ENCODE measurements at regions not wholly inside any gene's neighbourhood (a gene's known extent, or its start where the extent isn't known, plus 50 kb on each side); places are given as distances from the start of the nearest gene placed in this dataset.

GRCh38 chr6:50437901-50438300 lies 275.4 kb upstream of the TFAP2D start:
- H3K79me2 ChIP-seq (ENCODE audit: insufficient read depth) = no peaks in the 10 kb centered on the region
- no peak overlapping the region for H3K4me3 ChIP-seq (ENCODE audit: low read depth in 2 of 2, low read length in 1 of 2)
- H4K20me1 ChIP-seq (ENCODE audit: insufficient read depth) = no peaks in the 10 kb centered on the region
- no peaks in the 10 kb centered on the region for H3K9me2 ChIP-seq
- no peaks in the 10 kb centered on the region for H3K9me3 ChIP-seq
- no peaks in the 10 kb centered on the region for H3K27me3 ChIP-seq (ENCODE audit: insufficient read depth)
- CTCF ChIA-PET = no interaction called here
- no peak overlapping the region for H2AFZ ChIP-seq (ENCODE audit: low read depth)
- no peaks in the 10 kb centered on the region for H3K4me1 ChIP-seq (ENCODE audit: control insufficient read depth in 1 of 2, insufficient read depth in 2 of 2, low read depth in 1 of 2, low read length in 1 of 2)
- H3K27ac ChIP-seq (ENCODE audit: low read depth in 2 of 2, low read length in 1 of 2) = no peak overlapping the region
- H3F3A ChIP-seq (replicated peaks; ENCODE audit: insufficient read depth) = no peaks in the 10 kb centered on the region
- TF ChIP-seq FOXJ3 (CRISPR knock-in tag; IDR thresholded peaks at IDR 0.05) (no peak), POLR2AphosphoS5 (IDR thresholded peaks at IDR 0.05; ENCODE audit: low read depth, low read length) (no peak), MAX (IDR thresholded peaks at IDR 0.05; ENCODE audit: low read depth) (no peak), FOSL2 (IDR thresholded peaks at IDR 0.05; ENCODE audit: borderline replicate concordance, low read depth) (no peak), FOXM1 (IDR thresholded peaks at IDR 0.05; ENCODE audit: low read depth) (no peak), GATA2 (CRISPR knock-in tag; IDR thresholded peaks at IDR 0.05) (no peak), MXI1 (IDR thresholded peaks at IDR 0.05; ENCODE audit: low read depth, low read length) (no peak), RXRA (IDR thresholded peaks at IDR 0.05; ENCODE audit: borderline replicate concordance, low read depth) (no peak), GABPA (IDR thresholded peaks at IDR 0.05; ENCODE audit: low read depth) (no peak), EP300 (IDR thresholded peaks at IDR 0.05; ENCODE audit: borderline replicate concordance in 1 of 2, low read depth in 1 of 2, low read length in 1 of 2) (no peak), NFIC (IDR thresholded peaks at IDR 0.05; ENCODE audit: borderline replicate concordance) (no peak), CTCF (IDR thresholded peaks at IDR 0.05) (no peak), IRF3 (IDR thresholded peaks at IDR 0.05; ENCODE audit: low read depth, low read length) (no peak), JUND (IDR thresholded peaks at IDR 0.05) (no peak), CHD2 (IDR thresholded peaks at IDR 0.05; ENCODE audit: low read length, partially characterized antibody) (no peak), TAF1 (IDR thresholded peaks at IDR 0.05; ENCODE audit: borderline replicate concordance, low read depth, low read length) (no peak)
- TF ChIP-seq, protein P1, sequence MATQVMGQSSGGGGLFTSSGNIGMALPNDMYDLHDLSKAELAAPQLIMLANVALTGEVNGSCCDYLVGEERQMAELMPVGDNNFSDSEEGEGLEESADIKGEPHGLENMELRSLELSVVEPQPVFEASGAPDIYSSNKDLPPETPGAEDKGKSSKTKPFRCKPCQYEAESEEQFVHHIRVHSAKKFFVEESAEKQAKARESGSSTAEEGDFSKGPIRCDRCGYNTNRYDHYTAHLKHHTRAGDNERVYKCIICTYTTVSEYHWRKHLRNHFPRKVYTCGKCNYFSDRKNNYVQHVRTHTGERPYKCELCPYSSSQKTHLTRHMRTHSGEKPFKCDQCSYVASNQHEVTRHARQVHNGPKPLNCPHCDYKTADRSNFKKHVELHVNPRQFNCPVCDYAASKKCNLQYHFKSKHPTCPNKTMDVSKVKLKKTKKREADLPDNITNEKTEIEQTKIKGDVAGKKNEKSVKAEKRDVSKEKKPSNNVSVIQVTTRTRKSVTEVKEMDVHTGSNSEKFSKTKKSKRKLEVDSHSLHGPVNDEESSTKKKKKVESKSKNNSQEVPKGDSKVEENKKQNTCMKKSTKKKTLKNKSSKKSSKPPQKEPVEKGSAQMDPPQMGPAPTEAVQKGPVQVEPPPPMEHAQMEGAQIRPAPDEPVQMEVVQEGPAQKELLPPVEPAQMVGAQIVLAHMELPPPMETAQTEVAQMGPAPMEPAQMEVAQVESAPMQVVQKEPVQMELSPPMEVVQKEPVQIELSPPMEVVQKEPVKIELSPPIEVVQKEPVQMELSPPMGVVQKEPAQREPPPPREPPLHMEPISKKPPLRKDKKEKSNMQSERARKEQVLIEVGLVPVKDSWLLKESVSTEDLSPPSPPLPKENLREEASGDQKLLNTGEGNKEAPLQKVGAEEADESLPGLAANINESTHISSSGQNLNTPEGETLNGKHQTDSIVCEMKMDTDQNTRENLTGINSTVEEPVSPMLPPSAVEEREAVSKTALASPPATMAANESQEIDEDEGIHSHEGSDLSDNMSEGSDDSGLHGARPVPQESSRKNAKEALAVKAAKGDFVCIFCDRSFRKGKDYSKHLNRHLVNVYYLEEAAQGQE (IDR thresholded peaks at IDR 0.05; ENCODE audit: low read depth, low read length) = no peak
- TF ChIP-seq, protein P2, sequence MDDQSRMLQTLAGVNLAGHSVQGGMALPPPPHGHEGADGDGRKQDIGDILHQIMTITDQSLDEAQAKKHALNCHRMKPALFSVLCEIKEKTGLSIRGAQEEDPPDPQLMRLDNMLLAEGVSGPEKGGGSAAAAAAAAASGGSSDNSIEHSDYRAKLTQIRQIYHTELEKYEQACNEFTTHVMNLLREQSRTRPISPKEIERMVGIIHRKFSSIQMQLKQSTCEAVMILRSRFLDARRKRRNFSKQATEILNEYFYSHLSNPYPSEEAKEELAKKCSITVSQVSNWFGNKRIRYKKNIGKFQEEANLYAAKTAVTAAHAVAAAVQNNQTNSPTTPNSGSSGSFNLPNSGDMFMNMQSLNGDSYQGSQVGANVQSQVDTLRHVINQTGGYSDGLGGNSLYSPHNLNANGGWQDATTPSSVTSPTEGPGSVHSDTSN (IDR thresholded peaks at IDR 0.05) = no peak
- POLR2A ChIA-PET = no interaction called here
- WGBS (ENCODE audit: low lambda C conversion rate) = 20% methylated on average over 1 of the region's 1 CpG
- no peaks in the 10 kb centered on the region for H3K36me3 ChIP-seq (replicated peaks in 1 of 2; ENCODE audit: control insufficient read depth in 1 of 2, insufficient read depth in 2 of 2, low read length in 1 of 2)
- no peak overlapping the region for H3K4me2 ChIP-seq
- no peak overlapping the region for H3K9ac ChIP-seq
- no peak for DNase-seq
